IPS-18c (cell line): ENCODE measurements at regions not wholly inside any gene's neighbourhood (a gene's known extent, or its start where the extent isn't known, plus 50 kb on each side); places are given as distances from the start of the nearest gene placed in this dataset.
"Not testable (repeated sequence)": the region's sequence is repeated elsewhere in the genome, so short reads cannot be mapped to it uniquely, and the experiment has no call there.

Source experiments
- H3K4me3 ChIP-seq: 2 replicates; pipeline ENCODE4 v1.7.0; 2013; ENCODE audit warnings: low read depth, mild to moderate bottlenecking, low read length, moderate library complexity; ENCODE audit not compliant: insufficient read depth
- H3K9me3 ChIP-seq: one replicate; pipeline ENCODE4 v1.6.1; 2013; ENCODE audit warnings: mild to moderate bottlenecking, low read length, moderate library complexity; ENCODE audit not compliant: control insufficient read depth, insufficient read depth

GRCh38 chr12:113534555-113534954 lies 62.9 kb upstream of the LHX5 start:
- peaks cover 5% of the 10 kb centered on the region for H3K9me3 ChIP-seq
- H3K4me3 ChIP-seq: no peak overlapping the region

- H3K9me3 ChIP-seq: peaks cover 5% of the 10 kb centered on the region
These were observed 62.2 kb upstream of the LHX5 start for GRCh38 chr12:113533842-113534375.

DNA sequence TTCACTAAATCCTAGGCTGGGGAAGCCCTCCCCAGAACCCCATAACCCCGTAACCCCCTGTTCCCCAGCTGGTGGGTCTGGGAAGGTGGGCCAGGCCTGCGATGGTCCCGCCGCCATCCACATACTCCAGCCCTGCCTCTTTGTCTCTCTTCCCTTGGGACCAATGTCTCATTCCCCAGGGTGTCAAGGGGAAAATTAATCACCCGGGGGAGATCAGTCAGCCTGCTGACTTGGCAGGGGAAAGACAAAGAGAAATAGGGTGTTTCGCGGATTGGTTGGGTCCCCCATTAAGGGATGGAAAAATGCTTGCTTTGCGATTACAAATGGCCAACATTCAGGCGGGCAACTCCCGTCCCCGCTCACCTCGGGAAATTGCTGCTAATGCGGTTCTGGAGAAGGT lies 60.6 kb upstream of the LHX5 start:
- no peak overlapping the region for H3K4me3 ChIP-seq
- H3K9me3 ChIP-seq: peaks cover 2% of the 10 kb centered on the region

More at GRCh38 chr12:113533842-113534375, 62.2 kb upstream of the LHX5 start:
- H3K4me3 ChIP-seq: no peak overlapping the region

- not testable (repeated sequence) for H3K4me3 ChIP-seq, H3K9me3 ChIP-seq
These were observed 59.4 kb upstream of the LHX5 start for GRCh38 chr12:113531073-113531472.

DNA sequence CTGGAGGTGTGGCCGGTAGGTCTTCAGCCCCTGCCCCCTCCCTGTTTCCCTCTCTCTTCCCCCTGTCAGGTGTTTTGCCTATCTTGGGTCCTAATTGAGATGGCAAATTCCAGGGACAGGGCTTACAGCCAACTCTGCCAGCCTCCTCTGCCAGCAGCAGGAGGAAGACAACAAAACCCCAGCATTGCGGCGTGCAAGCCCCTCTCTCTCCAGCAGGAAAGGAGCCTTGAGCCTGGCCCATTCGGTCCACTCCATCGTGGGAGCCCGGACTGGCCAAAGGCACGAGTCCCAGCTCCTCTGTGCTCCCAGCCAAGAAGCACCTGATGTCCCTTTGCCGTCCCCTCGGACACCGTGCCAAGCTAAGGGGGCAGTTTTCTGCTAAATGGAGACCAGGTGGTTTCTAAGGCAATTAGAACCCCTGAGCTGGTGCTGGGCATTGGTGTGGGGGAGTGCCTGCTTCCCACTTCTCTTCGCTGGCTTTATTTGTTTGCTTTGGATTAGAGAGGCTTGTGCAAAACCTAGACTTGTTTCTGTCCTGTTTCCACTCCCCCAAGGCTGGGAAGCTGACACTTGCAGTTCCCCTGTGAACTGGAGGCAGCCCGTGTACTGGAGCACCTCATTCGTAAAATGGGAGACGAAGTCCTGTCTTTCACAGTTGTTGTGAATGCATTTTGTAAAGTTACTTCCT lies 57.1 kb upstream of the LHX5 start:
- Histone ChIP-seq H3K4me3 (no peak overlapping the region), H3K9me3 (peaks cover 2% of the 10 kb centered on the region)

- H3K4me3 ChIP-seq: no peak overlapping the region
- no peaks in the 10 kb centered on the region for H3K9me3 ChIP-seq
These were observed 53.4 kb upstream of the LHX5 start for GRCh38 chr12:113525066-113525465.

- H3K9me3 ChIP-seq: no peaks in the 10 kb centered on the region
- H3K4me3 ChIP-seq: no peak overlapping the region
These were observed 52.8 kb upstream of the LHX5 start for GRCh38 chr12:113524495-113524894.

DNA sequence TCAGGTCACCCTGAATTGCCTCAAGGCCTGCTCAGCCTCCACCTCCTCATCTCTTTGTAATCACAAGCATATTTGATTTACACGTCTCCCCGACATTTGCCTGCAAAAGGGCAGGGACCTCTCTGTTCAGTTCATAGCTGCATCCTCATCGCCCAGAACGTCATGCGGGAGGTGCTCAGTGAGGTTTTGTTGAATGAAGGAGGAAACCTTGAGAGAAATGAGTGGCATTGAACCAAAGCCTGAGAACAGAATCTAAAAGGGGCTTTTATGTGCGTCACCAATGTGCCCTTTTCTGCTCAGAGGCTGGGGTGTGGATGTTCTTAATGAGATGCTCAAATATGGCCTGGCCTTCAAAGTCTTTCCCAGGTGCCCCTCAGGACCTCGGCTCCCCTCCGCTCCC lies 50.0 kb upstream of the LHX5 start:
- Histone ChIP-seq H3K9me3 (no peaks in the 10 kb centered on the region), H3K4me3 (no peak overlapping the region)
